LNCaP clone FGC (cell line): ENCODE measurements at regions not wholly inside any gene's neighbourhood (a gene's known extent, or its start where the extent isn't known, plus 50 kb on each side); places are given as distances from the start of the nearest gene placed in this dataset.
A peak's percentile ranks its signal among the peaks of the same experiment; 100 is the strongest.

ENCODE experiments used
- DNase-seq: peaks from one replicate; pipeline ENCODE4 v3.0.0-alpha.2; 2011; ENCODE audit warnings: low read depth
- H3K4me3 ChIP-seq: 2 replicates; pipeline ENCODE4 v1.5.1; 2011; ENCODE audit warnings: mild to moderate bottlenecking, low read depth, low read length, control low read depth
- CTCF ChIP-seq: IDR thresholded peaks from 2 replicates; pipeline ENCODE4 v1.5.1; 2012; ENCODE audit warnings: mild to moderate bottlenecking; ENCODE audit not compliant: control insufficient read depth, insufficient read depth; ENCODE audit errors: extremely low read depth

GRCh38 chr6:16872543-16873235, 111.4 kb upstream of the ATXN1 start:
- peak; percentile 26 for TF ChIP-seq CTCF
- H3K4me3 ChIP-seq: no peak overlapping the region
- DNase-seq: no peak

- no peak for DNase-seq
- no peak for TF ChIP-seq CTCF
- H3K4me3 ChIP-seq: no peak overlapping the region
These were observed 109.8 kb upstream of the ATXN1 start for GRCh38 chr6:16871047-16871446.

- H3K4me3 ChIP-seq: no peak overlapping the region
- DNase-seq: no peak
- TF ChIP-seq CTCF: no peak
These were observed 107.7 kb upstream of the ATXN1 start for GRCh38 chr6:16868968-16869367.

- TF ChIP-seq CTCF: no peak
- peak; percentile 28 for DNase-seq
- no peak overlapping the region for H3K4me3 ChIP-seq
These were observed 96.8 kb upstream of the ATXN1 start for GRCh38 chr6:16857969-16858592.

- DNase-seq: no peak
- H3K4me3 ChIP-seq: no peak overlapping the region
- no peak for TF ChIP-seq CTCF
These were observed 94.2 kb upstream of the ATXN1 start for GRCh38 chr6:16855460-16855859.

GRCh38 chr6:16854986-16855385, 93.7 kb upstream of the ATXN1 start:
- no peak overlapping the region for H3K4me3 ChIP-seq
- TF ChIP-seq CTCF: no peak
- DNase-seq: no peak

GRCh38 chr6:16852671-16853070, 91.4 kb upstream of the ATXN1 start:
- no peak for DNase-seq
- no peak for TF ChIP-seq CTCF
- no peak overlapping the region for H3K4me3 ChIP-seq
